Left ventricle myocardium superior (tissue), 1 donor: ENCODE measurements at regions not wholly inside any gene's neighbourhood (a gene's known extent, or its start where the extent isn't known, plus 50 kb on each side); places are given as distances from the start of the nearest gene placed in this dataset.

Experiments
- ATAC-seq: fragments of 200-7000 bp; cut with Tn5 transposase; one replicate; pipeline ENCODE4 v1.9.1; 2020; ENCODE audit warnings: mild to moderate bottlenecking, moderate library complexity
- DNase-seq: peaks from one replicate; pipeline ENCODE4 v3.0.0-alpha.2; 2020
- intact Hi-C: fragments of 100-400 bp; cut with micrococcal nuclease; formaldehyde crosslinking; loops from one replicate; pipeline ENCODE4 v1.11.0; 2022
- donor health status: DM: no; HTN: yes; CAD: no; lungs with severe emphysema.

DNA sequence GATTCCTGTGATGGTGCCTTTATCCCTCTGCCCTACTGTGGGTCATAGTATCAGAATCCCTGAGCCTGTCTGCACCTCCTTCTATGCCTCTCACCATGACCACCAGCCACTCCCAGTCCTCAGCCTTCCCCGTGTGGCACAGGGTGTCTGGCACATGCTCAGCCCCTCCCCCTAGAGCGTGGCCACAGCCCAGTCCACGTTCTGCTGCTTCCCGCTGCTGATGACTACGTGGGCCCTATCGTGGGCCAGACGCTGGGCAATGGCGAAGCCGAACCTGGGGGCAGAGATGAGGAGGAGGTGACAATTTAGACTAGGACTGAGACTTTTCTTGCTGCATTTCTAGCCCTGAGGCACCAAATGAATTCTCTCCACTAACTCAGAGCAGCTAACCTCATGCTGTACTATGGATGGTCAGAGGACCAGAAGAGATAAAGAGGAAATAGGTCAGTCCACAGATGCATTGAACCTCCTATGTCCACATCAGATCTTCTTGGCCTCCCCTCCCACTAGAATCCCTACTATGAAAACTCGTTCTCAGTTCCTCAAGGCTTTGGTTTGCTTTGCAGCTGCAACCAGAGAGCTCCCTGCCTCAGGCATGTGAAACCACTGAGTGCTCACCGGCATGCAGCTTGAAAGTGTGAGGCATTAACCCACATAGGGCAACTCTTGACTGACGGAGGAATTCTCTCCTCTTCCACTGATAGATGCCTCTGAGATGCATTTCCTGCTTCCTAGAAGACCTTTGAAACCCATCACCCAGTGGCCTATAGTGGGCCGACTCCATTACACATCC lies 126.3 kb upstream of the DHRS4 start:
- no peak for ATAC-seq
- no peak for DNase-seq
- intact Hi-C loops: no loop called here

DNA sequence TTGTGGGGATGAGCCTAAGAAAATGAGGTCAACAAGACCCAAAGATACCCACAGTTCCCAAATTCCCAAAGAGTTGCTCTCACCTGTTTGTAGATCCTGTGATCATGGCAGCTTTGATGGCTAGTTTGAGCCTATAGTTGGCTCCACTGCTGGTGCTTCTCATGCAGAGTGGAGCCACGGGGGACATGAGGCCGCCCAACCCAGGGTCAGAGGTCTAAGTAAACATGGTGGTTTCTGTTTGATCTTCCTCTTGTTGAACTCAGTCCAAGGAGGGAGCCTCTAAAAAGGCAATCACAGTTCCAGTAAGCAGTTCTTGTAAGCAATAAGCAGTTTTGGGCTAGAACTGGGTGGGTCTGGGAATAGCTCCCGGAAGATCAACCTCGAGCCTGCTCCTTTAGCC lies 125.6 kb upstream of the DHRS4 start:
- no peak for ATAC-seq
- no peak for DNase-seq
- intact Hi-C loops: no loop called here

DNA sequence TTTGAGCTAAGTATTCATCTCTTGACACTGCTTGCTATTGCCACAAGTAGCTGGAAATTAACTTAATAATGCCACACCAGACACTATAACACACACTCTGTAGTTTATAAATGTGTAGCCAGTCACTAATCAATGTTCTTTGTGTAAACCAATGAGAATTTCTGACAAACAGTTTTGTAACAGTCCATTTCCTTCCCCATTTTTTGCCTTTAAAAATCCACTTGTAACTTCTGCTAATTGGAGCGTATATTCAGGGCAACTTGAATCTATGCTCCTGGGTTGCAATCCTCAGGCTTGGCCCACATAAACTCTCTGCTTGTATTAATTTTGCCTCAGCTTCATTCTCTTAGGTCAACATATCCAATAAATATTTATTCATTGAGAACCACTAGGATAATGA lies 125.0 kb upstream of the DHRS4 start:
- intact Hi-C loops: no loop called here

DNA sequence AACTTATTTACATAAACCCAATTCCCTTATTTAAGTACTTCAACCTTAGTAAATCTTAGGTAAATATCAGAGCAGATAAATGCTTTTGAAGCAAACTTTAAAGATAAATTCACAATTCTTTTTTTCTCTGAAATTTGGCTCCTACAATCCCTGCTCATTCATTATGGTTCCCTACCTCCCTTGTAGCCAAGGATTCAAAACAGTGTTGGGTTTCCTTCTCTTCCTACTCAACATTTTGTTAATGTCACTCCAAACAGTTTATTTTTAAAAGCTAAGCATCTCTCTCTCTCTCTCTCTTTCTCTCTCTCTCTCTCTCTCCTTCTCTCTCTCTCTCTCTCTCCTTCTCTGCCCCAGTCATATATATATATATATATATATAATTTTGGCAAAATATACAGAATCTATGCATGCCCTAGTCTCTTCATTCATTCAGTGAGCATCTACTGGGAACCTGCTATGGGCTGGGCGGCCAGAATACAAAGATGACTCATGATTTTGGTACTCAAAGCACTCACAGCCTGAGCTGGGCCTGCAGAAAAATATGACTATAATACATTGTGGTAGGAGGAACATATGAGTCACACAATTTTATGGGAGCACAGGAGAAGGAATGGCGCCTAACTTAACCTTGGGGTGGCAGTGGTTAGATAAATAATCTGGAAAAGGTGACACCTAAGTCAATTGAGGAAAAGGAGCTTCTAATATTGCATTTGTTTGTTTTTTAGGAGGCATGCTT lies 123.7 kb upstream of the DHRS4 start:
- ATAC-seq: peak; percentile 78
- intact Hi-C loops: no loop called here
- DNase-seq: no peak

More for the DNA sequence above, 125.0 kb upstream of the DHRS4 start:
- DNase-seq: no peak
- no peak for ATAC-seq

DNA sequence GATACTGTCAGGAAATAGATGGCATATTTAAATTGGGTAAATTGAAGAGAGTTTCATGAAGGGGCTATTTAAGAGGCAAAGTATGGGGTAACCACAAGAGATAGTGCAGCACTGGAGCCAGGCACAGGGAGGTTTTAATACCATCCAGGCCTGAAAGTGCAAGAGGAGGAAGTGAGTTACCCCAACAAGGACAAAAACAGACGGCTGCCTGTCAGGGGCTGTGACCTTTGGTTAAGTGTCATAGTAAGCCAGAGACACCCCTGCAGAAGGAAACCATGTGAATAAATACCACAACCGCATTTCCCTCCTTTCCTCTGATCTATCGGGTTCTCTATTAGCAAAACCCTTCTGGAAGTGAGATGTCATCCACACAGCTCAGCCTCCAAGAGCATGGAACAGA lies 122.0 kb upstream of the DHRS4 start:
- DNase-seq: no peak
- ATAC-seq: no peak
- intact Hi-C loops: no loop called here

DNA sequence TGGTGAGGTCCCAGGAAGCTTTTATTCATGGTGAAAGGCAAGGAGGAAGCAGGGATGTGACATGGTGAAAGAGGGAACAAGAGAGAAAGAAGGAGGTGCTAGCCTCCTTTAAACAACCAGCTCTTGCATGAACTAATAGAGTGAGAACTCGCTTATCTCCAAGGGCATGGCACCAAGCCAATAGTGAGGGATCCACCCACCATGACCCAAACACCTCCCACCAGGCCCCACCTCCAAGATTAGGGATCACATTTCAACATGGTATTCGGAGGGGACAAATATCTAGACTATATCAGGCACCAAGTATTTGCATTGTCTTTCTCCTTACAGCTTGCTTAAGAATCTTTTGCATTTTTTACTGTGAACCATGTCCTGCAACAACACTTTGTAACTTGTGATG lies 91.9 kb upstream of the DHRS4 start:
- ATAC-seq: no peak
- no peak for DNase-seq

DNA sequence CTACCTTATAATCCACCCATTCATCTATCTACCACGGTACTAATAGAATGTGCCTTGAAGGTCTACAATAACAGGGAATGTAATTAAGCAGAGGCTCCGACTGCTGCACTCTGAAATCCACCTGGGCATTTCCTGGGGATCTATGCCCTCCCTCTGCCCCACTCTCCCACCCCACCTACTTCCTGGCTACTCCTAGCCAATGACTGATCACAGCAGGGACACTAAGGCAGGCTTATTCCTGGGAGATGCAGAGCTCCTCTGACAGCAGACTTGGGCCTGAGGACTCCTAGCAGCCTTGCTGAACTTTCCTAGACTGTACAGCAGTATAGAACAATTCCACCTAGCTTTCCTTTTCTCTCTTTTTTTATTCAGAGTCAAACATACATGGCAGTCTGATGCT lies 91.1 kb upstream of the DHRS4 start:
- intact Hi-C loops: no loop called here
- no peak for ATAC-seq

More for the DNA sequence above, 91.9 kb upstream of the DHRS4 start:
- intact Hi-C loops: no loop called here

DNA sequence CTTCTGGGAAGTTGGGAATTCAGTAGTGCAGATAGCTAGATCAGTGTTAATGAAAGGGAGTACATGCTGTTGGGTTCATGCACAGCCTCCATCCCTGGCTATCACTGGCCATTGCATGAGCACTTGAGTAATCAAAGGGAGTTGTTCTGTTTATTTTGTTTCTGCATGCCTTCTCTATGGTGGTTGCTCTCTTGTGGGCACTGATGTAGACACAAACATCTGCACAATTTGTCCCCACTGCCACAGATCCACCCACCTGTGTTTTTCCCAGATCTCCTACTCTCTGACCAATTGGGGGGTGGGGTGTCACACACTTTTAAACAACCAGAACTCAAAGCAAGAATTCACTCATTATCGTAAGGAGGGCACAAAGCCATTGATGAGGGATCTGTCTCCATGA lies 89.7 kb upstream of the DHRS4 start:
- ATAC-seq (no peak), DNase-seq (no peak)
- intact Hi-C loops: no loop called here

More for the DNA sequence above, 91.1 kb upstream of the DHRS4 start:
- no peak for DNase-seq

DNA sequence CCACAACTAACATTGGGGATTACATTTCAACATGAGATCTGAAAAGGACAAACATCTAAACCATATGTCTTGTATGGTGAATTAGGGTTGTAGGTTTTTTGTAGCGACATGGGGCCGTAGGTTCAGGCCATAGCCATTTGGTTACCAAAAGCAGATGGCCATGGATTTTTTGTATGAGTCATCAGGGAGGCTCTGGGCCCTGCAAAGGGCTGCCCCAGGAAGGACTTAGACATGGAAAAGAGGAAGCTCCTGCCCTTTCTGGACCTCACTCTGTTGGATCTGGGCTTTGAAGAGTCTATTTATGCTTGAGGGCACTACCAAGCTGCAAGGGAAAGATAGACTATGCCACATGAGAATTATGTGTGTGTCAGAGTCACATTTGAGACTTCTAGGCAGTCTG lies 89.3 kb upstream of the DHRS4 start:
- ATAC-seq: no peak
- no peak for DNase-seq
- intact Hi-C loops: no loop called here

DNA sequence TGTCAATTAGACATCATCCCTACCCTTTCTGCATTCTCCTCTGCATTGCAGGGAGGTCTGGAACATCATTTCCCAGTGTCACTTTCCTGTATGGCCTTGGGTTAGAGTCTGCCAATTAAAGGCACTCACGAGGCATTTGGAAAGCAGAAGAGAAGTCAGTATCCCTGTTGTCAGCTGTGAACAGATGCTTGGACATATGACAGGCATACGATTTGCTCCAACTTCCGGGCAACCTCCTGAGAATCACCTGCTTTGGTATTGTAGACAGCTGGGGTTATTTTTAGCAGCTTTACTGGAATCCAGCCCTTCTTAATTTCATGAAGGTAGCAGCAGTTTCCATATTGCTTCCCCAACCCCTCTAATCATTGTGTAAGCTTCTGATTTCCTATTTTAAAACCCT lies 88.7 kb upstream of the DHRS4 start:
- intact Hi-C loops: no loop called here
- no peak for DNase-seq
- peak; percentile 70 for ATAC-seq

DNA sequence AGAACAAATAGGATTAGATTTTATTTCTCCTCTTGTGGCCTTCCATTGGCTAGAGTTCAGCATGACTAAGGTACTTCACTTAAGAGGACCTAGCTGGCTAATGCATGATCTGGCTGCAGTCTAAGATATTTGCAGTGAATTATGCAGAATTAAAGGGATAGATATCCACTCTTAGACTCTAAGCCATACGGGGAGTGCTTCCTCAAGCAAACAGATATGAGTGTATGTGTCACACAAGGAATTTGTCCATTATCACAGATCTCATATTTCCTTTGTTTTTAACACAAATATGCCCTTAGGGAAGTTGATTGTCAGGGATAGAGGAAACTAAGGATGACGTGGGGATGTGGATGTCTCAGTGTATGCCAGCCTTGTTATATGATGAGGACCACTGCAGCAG lies 88.1 kb upstream of the DHRS4 start:
- DNase-seq (no peak), ATAC-seq (peak; percentile 62)
- intact Hi-C loops: no loop called here

DNA sequence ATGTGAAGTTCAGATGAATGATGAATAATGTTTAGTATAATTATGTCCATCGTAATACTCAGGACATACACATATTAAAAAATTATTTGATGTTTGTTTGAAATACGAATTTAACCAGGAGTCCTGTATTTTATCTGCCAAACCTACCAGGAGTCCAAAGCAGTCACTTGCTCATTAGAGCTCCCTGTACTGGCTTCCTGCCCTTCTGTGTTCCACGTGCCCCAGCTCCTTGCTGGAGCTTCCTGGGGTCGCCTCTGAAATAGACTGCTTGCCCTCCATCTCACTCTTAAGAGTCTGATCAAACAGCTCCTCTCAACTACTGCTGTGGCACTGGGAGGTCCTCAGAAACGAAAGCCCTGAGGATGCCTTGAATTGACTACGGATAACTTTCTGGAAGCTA lies 87.3 kb upstream of the DHRS4 start:
- DNase-seq (no peak), ATAC-seq (peak; percentile 61)
- intact Hi-C loops: no loop called here

DNA sequence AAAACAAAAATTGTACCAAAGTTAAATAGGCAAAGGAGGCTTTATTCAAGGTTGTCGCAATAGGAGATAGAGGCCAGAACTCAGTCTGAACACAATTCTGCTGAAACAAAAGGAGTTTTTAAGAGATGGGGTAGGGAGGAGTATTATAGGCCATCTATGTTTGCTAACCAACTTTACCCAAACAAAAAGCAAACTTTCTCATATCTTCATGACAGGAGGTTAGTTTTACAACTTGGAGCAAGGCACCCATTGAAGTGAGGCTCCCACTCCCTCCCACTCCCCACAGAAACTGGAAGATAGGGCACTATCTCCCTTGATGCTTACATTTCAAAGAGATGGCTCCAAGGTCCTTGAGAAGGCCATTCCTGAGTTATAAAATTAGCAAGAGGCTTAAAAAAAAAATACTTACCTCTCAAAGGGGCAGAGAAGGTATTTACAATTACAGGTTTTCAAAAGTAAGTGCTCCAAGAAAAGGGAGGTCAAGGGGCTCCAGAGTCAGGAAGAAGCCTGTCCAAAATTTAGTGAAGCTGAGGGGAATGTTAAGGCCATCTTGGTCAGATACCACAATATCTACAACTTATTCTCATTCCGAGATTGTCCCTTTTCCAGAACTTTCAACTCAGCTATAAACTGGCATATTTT lies 84.4 kb upstream of the DHRS4 start:
- intact Hi-C loops: no loop called here
- no peak for ATAC-seq
- DNase-seq: no peak

DNA sequence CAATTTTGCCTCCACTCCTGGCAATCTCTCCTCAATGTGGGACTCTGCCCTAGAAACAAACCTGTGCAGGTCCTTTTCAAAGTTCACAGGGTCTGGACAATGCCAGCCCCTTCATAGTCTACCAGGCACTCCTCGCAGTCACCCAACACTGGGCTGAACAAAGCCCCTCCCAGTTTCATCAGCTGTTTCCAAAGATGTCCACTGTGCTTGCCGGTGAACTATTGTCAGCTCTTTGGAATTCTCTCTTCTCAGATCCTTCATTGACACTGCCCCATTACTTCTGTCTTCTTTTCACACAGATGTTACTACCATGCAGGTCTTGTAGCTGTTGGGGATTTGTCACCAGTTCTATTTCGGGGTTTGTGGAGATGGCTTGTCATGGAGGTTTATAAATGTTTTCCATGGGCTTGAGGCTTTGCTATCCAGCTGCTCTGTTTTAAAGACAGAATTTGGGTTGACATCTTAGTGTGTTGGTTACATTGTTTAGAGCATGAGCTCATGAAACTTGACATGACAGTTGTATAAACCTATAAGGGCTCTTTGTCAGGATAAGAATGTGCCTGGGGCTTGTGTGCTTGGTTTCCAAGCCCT lies 77.3 kb upstream of the DHRS4 start:
- intact Hi-C loops: no loop called here
- no peak for ATAC-seq
- DNase-seq: no peak

DNA sequence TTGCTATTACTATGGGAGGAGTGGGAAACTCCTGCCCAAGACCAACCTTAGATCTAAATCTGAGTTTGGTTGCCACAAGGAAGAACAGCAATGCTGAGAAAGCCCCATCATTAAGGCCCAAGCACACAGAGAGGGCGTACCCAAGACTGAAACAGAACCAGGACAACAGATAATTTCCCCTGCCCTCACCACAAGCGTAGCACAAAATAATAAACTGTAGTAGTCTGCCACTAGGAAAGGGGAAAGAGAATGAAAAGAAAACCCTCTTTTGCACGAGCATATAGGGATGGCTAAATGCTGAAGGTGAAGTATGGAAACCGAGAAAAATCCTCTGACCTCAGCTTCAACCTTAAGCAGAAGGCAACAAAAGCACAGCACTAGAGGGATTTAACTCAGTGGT lies 76.5 kb upstream of the DHRS4 start:
- intact Hi-C loops: no loop called here
- no peak for DNase-seq
- ATAC-seq: no peak

DNA sequence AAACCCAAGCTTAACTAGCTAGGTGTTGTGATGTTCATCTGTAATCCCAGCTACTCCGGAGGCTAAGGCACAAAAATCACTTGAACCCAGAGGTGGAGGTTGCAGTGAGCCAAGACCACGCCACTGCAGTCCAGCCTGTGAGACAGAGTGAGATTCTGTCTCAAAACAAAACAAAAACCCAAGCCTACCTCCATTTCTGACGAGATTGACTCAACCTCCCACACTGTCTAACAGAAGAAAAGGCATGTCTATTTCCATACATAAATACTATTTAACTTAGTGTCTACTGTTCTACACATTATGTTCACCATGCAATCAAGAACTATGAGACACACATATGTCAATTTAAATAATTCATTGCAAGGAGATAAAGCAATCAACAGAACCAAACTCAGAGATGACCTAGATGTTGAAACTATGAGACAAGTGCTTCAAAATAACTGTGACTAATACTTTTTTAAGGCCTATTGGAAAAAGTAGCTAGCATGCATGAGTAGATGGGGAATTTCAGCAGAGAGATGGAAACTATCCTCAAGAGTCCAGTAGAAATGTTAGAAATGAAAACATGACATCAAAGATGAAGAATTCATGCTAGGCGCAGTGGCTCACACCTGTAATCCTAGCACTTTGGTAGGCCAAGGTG lies 75.9 kb upstream of the DHRS4 start:
- ATAC-seq: no peak
- intact Hi-C loops: no loop called here
- no peak for DNase-seq

DNA sequence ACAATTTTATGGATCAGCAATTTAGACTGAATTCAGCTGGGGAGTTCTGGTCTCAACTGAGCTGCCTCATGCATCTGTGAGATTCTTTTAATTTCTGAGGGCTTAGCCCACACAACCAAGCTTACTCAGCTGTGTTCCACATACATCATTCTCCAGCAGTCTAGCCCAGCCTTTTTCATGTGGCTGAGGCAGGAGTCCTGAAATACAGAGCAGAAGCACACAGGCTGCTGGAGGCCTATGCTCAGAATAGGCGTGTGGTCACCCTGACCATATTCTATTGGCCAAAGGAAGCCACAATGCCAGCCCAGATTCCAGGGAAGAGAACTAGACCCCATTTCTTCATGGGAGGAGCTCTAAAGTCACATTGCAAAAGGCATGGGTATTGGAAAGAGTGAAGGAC lies 72.3 kb upstream of the DHRS4 start:
- DNase-seq: no peak
- no peak for ATAC-seq
- intact Hi-C loops: no loop called here

DNA sequence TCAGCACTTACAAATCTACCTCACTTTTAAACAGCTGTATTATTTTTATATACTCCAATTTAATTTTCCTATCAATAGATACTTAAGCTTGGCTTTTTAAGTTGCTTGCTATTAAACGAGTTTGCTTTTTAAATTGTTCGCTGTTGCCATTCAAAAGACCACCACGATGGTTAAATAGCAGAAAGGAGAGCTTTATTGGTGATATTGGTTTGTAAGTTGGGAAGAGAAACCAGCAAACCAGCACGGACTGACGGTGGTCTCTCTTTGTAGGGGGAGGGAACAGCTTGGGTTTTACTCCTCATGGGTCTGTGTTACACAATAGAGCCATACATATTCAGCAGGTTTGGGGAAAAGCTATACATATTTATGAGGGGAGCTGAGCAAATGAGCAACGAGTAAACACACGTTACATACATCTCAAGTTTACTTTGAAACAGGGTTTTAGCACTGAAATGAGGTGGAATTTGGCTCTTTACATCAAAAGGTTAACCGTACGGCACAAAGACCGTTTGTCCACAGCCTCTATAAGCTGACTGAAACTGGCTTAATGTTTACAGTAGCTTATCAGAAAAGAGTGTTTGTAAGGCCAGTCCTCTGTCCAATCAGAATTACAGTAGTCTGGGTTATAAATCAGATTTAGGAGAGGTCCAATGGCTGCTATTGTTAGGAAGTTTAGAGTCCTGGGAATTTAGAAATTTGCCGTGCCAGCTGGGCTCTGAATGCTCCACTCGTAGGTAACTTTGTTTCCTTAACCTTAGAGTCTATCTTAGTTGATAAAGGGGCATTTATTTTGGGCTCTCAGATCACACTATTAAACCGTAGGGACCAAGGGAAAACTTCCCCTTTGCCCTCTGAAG lies 69.7 kb upstream of the DHRS4 start:
- DNase-seq: no peak
- intact Hi-C loops: no loop called here

DNA sequence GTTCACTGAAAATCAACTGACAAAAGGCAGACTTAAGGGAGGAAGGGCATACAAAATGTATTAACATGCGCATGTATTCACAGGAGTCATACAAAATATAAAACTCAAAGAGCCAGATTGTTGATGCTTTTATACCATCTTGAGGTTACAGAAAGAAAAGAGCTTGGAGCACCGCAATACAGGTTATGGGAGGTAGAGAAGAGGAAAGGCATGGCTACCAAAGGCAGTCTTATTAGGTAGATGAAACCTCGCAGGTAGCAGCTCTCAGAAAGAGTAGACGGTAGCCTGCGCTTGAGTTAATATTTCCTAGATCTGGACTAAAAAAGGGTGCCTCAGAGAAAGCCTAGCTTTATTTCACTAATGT lies 69.0 kb upstream of the DHRS4 start:
- ATAC-seq (no peak), DNase-seq (no peak)
- intact Hi-C loops: no loop called here

More for the DNA sequence above, 69.7 kb upstream of the DHRS4 start:
- no peak for ATAC-seq
